Activated T-cell treated with anti-CD3 and anti-CD28 coated beads, Interleukin-2, amount 50 U/mL, for 24 hours (primary cell): ENCODE measurements at regions not wholly inside any gene's neighbourhood (a gene's known extent, or its start where the extent isn't known, plus 50 kb on each side); places are given as distances from the start of the nearest gene placed in this dataset.

Experiments used
- DNase-seq: peaks from one replicate; pipeline ENCODE4 v3.0.0-alpha.2; 2020
- H3K27ac Mint-ChIP-seq: 2 replicates; pipeline ENCODE4 v1.8.0; 2020; ENCODE audit warnings: mild to moderate bottlenecking, mixed read lengths
- H3K27me3 Mint-ChIP-seq: 2 replicates; pipeline ENCODE4 v1.8.0; 2020; ENCODE audit warnings: mixed read lengths
- H3K36me3 Mint-ChIP-seq: 2 replicates; pipeline ENCODE4 v1.8.0; 2020; ENCODE audit warnings: low read depth, mixed read lengths
- H3K4me1 Mint-ChIP-seq: 2 replicates; pipeline ENCODE4 v1.8.0; 2020; ENCODE audit warnings: low read depth, mixed read lengths
- H3K4me3 Mint-ChIP-seq: 2 replicates; pipeline ENCODE4 v1.8.0; 2020; ENCODE audit warnings: mild to moderate bottlenecking, moderate library complexity, mixed read lengths
- H3K9me3 Mint-ChIP-seq: 2 replicates; pipeline ENCODE4 v1.8.0; 2020; ENCODE audit warnings: mixed read lengths

- no peaks in the 10 kb centered on the region for H3K4me1 Mint-ChIP-seq
- H3K4me3 Mint-ChIP-seq: no peak overlapping the region
- peaks cover 3% of the 10 kb centered on the region for H3K27me3 Mint-ChIP-seq
- no peak for DNase-seq
- H3K36me3 Mint-ChIP-seq: no peaks in the 10 kb centered on the region
- no peak overlapping the region for H3K27ac Mint-ChIP-seq
- H3K9me3 Mint-ChIP-seq: peaks cover 7% of the 10 kb centered on the region
Observed at GRCh38 chr2:2879071-2879470, 498.5 kb downstream of the EIPR1 start.

GRCh38 chr2:2877427-2877826 lies 500.2 kb downstream of the EIPR1 start:
- H3K27me3 Mint-ChIP-seq: no peaks in the 10 kb centered on the region
- no peak overlapping the region for H3K27ac Mint-ChIP-seq
- H3K36me3 Mint-ChIP-seq: no peaks in the 10 kb centered on the region
- no peaks in the 10 kb centered on the region for H3K4me1 Mint-ChIP-seq
- no peak overlapping the region for H3K4me3 Mint-ChIP-seq
- DNase-seq: no peak
- H3K9me3 Mint-ChIP-seq: no peaks in the 10 kb centered on the region

GRCh38 chr2:2876331-2877221 lies 501.0 kb downstream of the EIPR1 start:
- Mint-ChIP-seq H3K4me3 (no peak overlapping the region), H3K27ac (no peak overlapping the region), H3K27me3 (no peaks in the 10 kb centered on the region), H3K9me3 (no peaks in the 10 kb centered on the region), H3K36me3 (no peaks in the 10 kb centered on the region), H3K4me1 (no peaks in the 10 kb centered on the region)
- no peak for DNase-seq

- no peaks in the 10 kb centered on the region for H3K9me3 Mint-ChIP-seq
- H3K36me3 Mint-ChIP-seq: no peaks in the 10 kb centered on the region
- H3K27ac Mint-ChIP-seq: no peak overlapping the region
- no peak overlapping the region for H3K4me3 Mint-ChIP-seq
- no peak for DNase-seq
- no peaks in the 10 kb centered on the region for H3K4me1 Mint-ChIP-seq
- no peaks in the 10 kb centered on the region for H3K27me3 Mint-ChIP-seq
Observed at GRCh38 chr2:2875831-2876230, 501.8 kb downstream of the EIPR1 start.

- no peak overlapping the region for H3K27ac Mint-ChIP-seq
- no peak for DNase-seq
- no peaks in the 10 kb centered on the region for H3K4me1 Mint-ChIP-seq
- H3K9me3 Mint-ChIP-seq: no peaks in the 10 kb centered on the region
- no peaks in the 10 kb centered on the region for H3K36me3 Mint-ChIP-seq
- H3K27me3 Mint-ChIP-seq: no peaks in the 10 kb centered on the region
- no peak overlapping the region for H3K4me3 Mint-ChIP-seq
Observed at GRCh38 chr2:2875296-2875695, 502.3 kb downstream of the EIPR1 start.

- no peak overlapping the region for H3K4me3 Mint-ChIP-seq
- H3K36me3 Mint-ChIP-seq: no peaks in the 10 kb centered on the region
Observed at GRCh38 chr2:2874805-2875204, 502.8 kb downstream of the EIPR1 start.

GRCh38 chr2:2874341-2874740 lies 503.3 kb downstream of the EIPR1 start:
- Mint-ChIP-seq H3K4me3 (no peak overlapping the region), H3K9me3 (no peaks in the 10 kb centered on the region)
- DNase-seq: no peak

More at GRCh38 chr2:2874805-2875204, 502.8 kb downstream of the EIPR1 start:
- Mint-ChIP-seq H3K27ac (no peak overlapping the region), H3K9me3 (no peaks in the 10 kb centered on the region), H3K4me1 (no peaks in the 10 kb centered on the region), H3K27me3 (no peaks in the 10 kb centered on the region)
- DNase-seq: no peak

GRCh38 chr2:2873450-2873811 lies 504.2 kb downstream of the EIPR1 start:
- H3K4me1 Mint-ChIP-seq: no peaks in the 10 kb centered on the region
- no peaks in the 10 kb centered on the region for H3K36me3 Mint-ChIP-seq
- no peak overlapping the region for H3K27ac Mint-ChIP-seq
- H3K4me3 Mint-ChIP-seq: no peak overlapping the region
- no peaks in the 10 kb centered on the region for H3K9me3 Mint-ChIP-seq
- H3K27me3 Mint-ChIP-seq: no peaks in the 10 kb centered on the region
- no peak for DNase-seq

More at GRCh38 chr2:2874341-2874740, 503.3 kb downstream of the EIPR1 start:
- Mint-ChIP-seq H3K27me3 (no peaks in the 10 kb centered on the region), H3K36me3 (no peaks in the 10 kb centered on the region), H3K27ac (no peak overlapping the region), H3K4me1 (no peaks in the 10 kb centered on the region)

GRCh38 chr2:2872713-2873449 lies 504.7 kb downstream of the EIPR1 start:
- no peak for DNase-seq
- H3K4me1 Mint-ChIP-seq: no peaks in the 10 kb centered on the region
- no peaks in the 10 kb centered on the region for H3K9me3 Mint-ChIP-seq
- no peaks in the 10 kb centered on the region for H3K36me3 Mint-ChIP-seq
- H3K27me3 Mint-ChIP-seq: no peaks in the 10 kb centered on the region
- no peak overlapping the region for H3K4me3 Mint-ChIP-seq
- H3K27ac Mint-ChIP-seq: no peak overlapping the region

- H3K4me3 Mint-ChIP-seq: no peak overlapping the region
- H3K9me3 Mint-ChIP-seq: no peaks in the 10 kb centered on the region
- DNase-seq: no peak
- no peaks in the 10 kb centered on the region for H3K4me1 Mint-ChIP-seq
- H3K27ac Mint-ChIP-seq: no peak overlapping the region
- H3K27me3 Mint-ChIP-seq: no peaks in the 10 kb centered on the region
- H3K36me3 Mint-ChIP-seq: no peaks in the 10 kb centered on the region
Observed at GRCh38 chr2:2872309-2872617, 505.4 kb downstream of the EIPR1 start.

- Mint-ChIP-seq H3K4me3 (no peak overlapping the region), H3K27me3 (no peaks in the 10 kb centered on the region), H3K4me1 (no peaks in the 10 kb centered on the region), H3K27ac (no peak overlapping the region), H3K36me3 (no peaks in the 10 kb centered on the region), H3K9me3 (no peaks in the 10 kb centered on the region)
- DNase-seq: no peak
Observed at GRCh38 chr2:2871480-2872308, 505.9 kb downstream of the EIPR1 start.

- H3K4me3 Mint-ChIP-seq: no peak overlapping the region
- no peaks in the 10 kb centered on the region for H3K36me3 Mint-ChIP-seq
- no peaks in the 10 kb centered on the region for H3K4me1 Mint-ChIP-seq
- no peaks in the 10 kb centered on the region for H3K27me3 Mint-ChIP-seq
- no peak overlapping the region for H3K27ac Mint-ChIP-seq
- no peaks in the 10 kb centered on the region for H3K9me3 Mint-ChIP-seq
- no peak for DNase-seq
Observed at GRCh38 chr2:2870106-2870505, 507.5 kb downstream of the EIPR1 start.

GRCh38 chr2:2869553-2869952 lies 508.1 kb downstream of the EIPR1 start:
- Mint-ChIP-seq H3K27ac (no peak overlapping the region), H3K4me1 (no peaks in the 10 kb centered on the region), H3K27me3 (no peaks in the 10 kb centered on the region), H3K4me3 (no peak overlapping the region), H3K9me3 (no peaks in the 10 kb centered on the region), H3K36me3 (no peaks in the 10 kb centered on the region)
- no peak for DNase-seq

GRCh38 chr2:2868085-2868484 lies 509.5 kb downstream of the EIPR1 start:
- Mint-ChIP-seq H3K9me3 (no peaks in the 10 kb centered on the region), H3K4me3 (no peak overlapping the region), H3K4me1 (no peaks in the 10 kb centered on the region), H3K27ac (no peak overlapping the region), H3K27me3 (no peaks in the 10 kb centered on the region), H3K36me3 (no peaks in the 10 kb centered on the region)
- no peak for DNase-seq
